Activated T-helper 9 cell treated with anti-CD3 and anti-CD28 coated beads, Interleukin-2, amount 50 U/mL, for 16 hours (primary cell): ENCODE measurements at regions not wholly inside any gene's neighbourhood (a gene's known extent, or its start where the extent isn't known, plus 50 kb on each side); places are given as distances from the start of the nearest gene placed in this dataset.

Experiments used
- DNase-seq: peaks from one replicate; pipeline ENCODE4 v3.0.0-alpha.2; 2020; ENCODE audit warnings: low read depth

- no peak for DNase-seq
Observed at GRCh38 chrX:9148615-9149399, 114.9 kb upstream of the FAM9B start.

- DNase-seq, result no peak
Observed at GRCh38 chrX:9149501-9150245, 115.7 kb upstream of the FAM9B start.

- no peak for DNase-seq
Observed at GRCh38 chrX:9151772-9152307, 117.9 kb upstream of the FAM9B start.

- DNase-seq, result no peak
Observed at GRCh38 chrX:9153300-9153699, 119.4 kb upstream of the FAM9B start.

- DNase-seq, result no peak
Observed at GRCh38 chrX:9158611-9159010, 124.7 kb upstream of the FAM9B start.

GRCh38 chrX:9160698-9161329, 126.9 kb upstream of the FAM9B start:
- DNase-seq, result no peak

DNA sequence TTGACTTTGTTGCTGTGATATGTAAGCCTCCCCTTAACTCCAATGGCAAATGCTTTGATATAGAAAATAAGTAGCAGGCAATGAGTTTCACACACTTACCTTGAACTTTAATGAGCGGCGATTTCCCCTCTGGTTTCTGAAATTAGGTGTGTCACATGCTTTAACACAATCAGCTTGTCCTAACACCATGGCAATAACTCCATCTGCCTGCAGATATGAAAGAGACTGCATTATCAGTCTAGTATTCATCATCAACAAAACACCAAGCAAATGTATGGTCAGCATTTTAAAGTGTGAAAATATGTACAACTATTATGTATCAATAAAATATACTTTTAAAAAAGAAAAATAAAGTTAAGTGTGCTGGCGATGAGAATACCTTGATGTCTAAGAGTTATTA, 128.8 kb upstream of the FAM9B start:
- DNase-seq, result no peak

- no peak for DNase-seq
Observed at GRCh38 chrX:9163214-9163709, 129.3 kb upstream of the FAM9B start.

DNA sequence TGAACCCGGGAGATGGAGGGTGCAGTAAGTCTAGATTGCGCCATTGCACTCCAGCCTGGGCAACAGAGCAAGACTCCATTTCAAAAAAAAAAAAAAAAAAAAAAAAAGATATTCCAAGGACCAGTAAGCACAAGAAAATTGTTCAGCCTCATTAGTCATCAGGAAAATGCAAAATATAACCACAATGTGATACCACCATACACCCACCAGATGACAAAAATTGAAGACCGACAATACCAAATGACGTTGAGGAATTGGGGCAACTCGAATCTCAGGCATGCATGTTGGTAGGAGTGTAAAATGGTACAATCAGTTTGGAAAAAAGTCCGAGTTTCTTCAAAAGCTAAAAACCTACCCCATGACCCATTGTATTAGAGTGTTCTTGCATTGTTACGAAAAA, 130.2 kb upstream of the FAM9B start:
- no peak for DNase-seq

GRCh38 chrX:9164533-9165426, 130.9 kb upstream of the FAM9B start:
- no peak for DNase-seq

DNA sequence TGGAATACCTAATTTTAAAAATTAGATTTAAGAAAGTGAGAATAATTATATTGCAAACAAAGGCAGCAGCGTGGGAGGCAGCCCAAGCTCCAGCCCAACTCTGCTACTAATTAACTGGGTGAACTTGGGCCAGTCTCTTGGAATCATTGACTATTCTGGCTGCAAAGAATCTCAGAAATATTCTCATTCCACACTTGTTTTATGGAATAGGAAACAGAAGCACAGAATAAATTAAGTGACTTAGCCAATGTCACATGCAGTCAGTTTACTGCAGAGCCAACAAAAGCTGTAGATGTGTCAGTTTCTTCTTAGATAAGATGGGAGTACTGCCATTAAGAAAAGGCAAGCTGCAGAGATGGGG, 132.6 kb upstream of the FAM9B start:
- DNase-seq, result no peak

DNA sequence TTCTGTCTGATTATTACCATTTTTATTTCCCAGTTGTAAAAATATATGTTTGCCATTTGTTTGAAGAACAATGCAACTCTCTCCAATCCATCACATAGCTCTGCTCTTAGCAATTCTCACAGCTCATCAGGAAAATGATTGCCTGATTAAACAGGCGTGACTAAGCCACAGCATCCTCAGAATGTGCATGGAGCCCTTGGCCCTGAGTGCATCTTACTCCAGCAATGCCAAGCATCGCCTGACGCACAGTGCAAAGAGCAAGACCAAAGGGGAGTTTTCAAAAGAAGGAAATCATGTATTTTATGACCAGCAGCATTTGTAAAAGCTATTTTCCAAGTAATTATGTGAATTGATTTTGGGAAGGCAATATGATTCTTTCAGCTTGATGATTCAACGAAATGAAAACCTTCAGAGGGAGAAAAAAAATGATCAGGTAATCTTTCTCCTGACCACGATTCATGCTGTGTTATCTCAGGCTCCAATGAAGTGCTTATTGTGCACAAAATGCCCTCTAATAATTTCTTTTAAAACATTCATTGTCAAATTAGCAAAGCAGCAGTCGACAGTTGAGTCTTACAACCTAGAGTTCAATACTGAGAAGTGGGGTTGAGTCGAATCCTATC, 138.0 kb upstream of the FAM9B start:
- no peak for DNase-seq

DNA sequence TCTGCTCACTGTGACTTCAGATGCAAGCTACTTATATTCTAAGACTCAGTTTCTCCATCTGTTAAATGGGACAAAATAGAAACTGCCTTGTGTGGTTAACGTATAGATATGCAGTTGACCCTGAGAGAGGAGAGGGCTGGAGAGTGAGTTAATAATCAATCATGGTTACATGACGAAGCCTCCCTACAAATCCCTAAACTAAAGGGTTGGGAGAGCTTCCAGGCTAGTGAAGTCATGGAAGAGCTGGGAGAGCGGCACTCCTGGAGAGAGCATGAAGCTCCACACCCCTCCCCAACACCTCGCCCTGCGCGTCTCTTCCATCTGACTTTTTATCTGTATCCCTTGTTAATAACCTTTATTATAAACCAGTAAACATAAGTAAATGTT, 138.5 kb upstream of the FAM9B start:
- no peak for DNase-seq

DNA sequence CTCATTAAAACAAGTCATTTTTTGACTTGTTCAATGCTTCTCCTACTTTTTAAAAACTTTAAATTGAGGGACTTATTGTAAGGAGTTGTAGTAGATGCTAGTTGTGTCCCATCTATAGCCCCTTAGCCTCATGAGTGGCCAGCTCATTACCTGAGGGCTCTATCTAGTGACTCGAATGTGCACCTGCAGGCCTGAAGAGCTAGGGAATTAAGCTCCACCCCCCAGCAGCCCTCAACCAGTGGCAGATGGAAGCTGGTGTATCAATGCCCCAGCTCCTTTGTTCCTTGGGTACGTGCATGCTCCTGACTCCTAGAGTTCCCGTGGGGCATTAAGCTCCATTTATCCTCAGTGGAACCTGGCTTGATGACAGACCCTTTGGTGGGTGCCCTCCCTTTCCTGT, 146.7 kb upstream of the FAM9B start:
- no peak for DNase-seq

DNA sequence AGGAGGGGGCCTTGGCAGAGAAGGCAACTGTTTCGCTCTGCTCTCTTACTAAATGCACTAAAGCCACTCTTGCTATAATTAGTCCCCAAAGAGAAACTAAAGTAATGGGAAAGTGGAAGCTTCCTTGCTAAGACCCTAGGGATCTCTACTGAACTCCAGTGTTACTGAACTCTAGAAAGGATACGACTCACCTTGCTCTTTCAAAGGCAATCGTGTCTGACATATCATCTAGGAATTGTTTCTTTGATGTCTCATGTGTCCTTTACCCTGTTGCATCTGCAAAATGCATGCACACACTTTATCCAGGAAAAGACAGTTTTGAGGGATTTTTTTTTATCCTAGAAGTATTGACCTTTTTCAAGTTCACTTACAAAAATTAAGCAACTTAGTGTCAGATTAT, 148.1 kb upstream of the FAM9B start:
- DNase-seq, result no peak

- no peak for DNase-seq
Observed at GRCh38 chrX:9183481-9183880, 149.6 kb upstream of the FAM9B start.

DNA sequence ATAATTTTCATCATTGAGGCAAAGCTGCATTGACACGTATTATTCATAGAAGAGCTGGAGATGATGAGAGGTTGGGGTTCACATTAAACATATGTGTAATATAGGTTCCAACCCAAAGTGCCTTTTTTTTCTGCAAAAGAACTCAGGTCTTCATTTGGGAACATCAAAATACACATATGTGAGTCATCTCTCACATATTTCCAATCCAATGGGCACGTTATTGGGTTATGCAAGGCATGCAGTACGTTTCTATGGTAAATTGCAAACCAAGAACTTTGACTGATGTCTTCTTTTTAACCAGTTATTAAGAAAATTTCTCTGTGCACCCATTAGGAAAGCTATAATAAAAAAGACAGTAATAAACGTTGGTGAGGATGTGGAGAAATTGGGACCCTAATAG, 150.3 kb upstream of the FAM9B start:
- DNase-seq, result no peak

- no peak for DNase-seq
Observed at GRCh38 chrX:9188117-9188516, 154.2 kb upstream of the FAM9B start.

GRCh38 chrX:9189286-9189685, 155.4 kb upstream of the FAM9B start:
- no peak for DNase-seq

GRCh38 chrX:9191392-9191791, 157.5 kb upstream of the FAM9B start:
- DNase-seq, result no peak

DNA sequence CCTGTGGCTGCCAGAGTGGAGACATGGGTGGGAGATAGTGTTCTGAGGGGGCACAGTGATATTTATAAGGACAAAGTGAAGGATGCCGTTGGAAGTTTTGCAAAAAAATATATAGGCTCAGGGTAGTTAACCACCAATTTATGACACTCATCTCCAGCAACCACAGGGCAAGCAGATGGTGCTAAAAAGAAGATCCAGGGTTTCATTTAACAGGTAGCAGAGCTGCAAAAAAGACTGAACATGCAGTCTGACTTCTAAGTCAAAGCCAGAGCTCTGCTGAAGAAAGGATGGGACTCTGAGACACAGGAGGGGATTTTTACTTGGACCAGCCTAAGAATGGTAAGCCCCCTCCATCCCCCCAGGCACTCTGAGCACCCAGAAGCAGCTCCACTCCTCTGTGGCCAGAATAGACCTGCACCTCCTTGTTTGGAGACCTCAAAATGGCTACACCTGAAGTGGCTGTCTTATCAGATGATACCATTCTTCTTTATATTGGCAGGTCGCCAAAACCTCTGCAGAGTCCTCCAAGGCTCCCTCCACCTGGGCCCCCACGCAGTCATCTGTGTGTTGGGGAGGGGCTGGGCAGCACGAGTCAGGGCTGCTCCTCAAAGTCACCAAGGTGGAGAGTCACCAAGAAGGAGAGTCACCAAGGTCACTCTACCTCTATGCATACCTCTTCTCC, 161.4 kb upstream of the FAM9B start:
- no peak for DNase-seq
